Erythroblast (primary cell): ENCODE measurements at regions not wholly inside any gene's neighbourhood (a gene's known extent, or its start where the extent isn't known, plus 50 kb on each side); places are given as distances from the start of the nearest gene placed in this dataset.

ENCODE experiments used
- GATA1 ChIP-seq: IDR thresholded peaks from 2 replicates; pipeline ENCODE4 v1.6.1; 2011; ENCODE audit warnings: low read depth, mild to moderate bottlenecking, control low read depth, low read length, moderate library complexity
- POLR2A ChIP-seq: IDR thresholded peaks from 2 replicates; pipeline ENCODE4 v1.6.1; 2011; ENCODE audit warnings: mild to moderate bottlenecking, low read length

DNA sequence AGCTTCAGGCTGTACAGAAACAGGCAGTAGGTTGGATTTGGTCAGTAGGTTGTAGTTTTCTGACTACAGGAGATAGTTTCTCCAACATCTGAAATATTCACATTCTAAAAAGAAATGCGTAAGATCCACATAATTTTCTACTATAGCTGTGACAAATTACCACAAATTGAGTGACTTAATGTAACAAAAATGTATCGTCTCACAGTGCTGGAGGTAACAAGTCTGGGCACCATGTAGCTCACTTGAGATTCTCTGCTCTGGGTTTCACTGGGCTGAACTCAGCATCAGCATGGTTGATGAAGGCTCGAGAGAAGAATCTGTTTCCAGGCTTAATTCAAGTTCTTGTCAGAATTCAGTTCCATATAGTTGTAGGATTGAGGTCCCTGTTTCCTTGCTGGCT, 350.9 kb upstream of the CCDC179 start:
- TF ChIP-seq POLR2A (no peak), GATA1 (no peak)
